OCI-LY7 (cell line): ENCODE measurements at regions not wholly inside any gene's neighbourhood (a gene's known extent, or its start where the extent isn't known, plus 50 kb on each side); places are given as distances from the start of the nearest gene placed in this dataset.

Source experiments
- EZH2phosphoT487 ChIP-seq: fragments of 200-600 bp; sonication (generic); IDR thresholded peaks from 2 replicates; pipeline ENCODE4 v1.6.1; 2018; ENCODE audit warnings: low read depth, borderline replicate concordance, mild to moderate bottlenecking, mixed run types, antibody characterized with exemption, low read length, moderate library complexity, mixed read lengths
- TF ChIP-seq, protein P1 (sequence below): fragments of 200-600 bp; sonication (generic); conservative IDR thresholded peaks from 2 replicates; pipeline ENCODE4 v1.5.1; 2014; ENCODE audit warnings: mild to moderate bottlenecking, antibody characterized with exemption, low read length, moderate library complexity, mixed read lengths

DNA sequence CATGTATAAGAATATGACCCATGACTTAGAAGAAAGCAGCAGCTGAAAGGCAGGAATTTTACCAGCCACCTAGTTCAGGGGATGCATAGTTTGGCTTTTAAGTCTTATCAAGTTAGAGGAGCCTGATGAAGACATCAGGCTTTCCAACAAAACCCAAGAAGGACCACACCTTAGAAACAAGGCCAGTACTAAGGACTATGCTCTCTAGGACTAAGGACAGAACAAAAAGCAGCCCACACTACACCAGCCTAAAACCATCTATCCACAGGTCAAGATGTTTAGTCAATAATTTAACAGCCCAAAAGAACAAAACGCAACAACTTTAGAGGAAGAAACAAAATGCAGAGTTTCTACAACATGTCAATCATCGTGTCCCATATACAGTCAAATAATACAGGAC lies 408.9 kb upstream of the RGMB start:
- TF ChIP-seq, protein P1, sequence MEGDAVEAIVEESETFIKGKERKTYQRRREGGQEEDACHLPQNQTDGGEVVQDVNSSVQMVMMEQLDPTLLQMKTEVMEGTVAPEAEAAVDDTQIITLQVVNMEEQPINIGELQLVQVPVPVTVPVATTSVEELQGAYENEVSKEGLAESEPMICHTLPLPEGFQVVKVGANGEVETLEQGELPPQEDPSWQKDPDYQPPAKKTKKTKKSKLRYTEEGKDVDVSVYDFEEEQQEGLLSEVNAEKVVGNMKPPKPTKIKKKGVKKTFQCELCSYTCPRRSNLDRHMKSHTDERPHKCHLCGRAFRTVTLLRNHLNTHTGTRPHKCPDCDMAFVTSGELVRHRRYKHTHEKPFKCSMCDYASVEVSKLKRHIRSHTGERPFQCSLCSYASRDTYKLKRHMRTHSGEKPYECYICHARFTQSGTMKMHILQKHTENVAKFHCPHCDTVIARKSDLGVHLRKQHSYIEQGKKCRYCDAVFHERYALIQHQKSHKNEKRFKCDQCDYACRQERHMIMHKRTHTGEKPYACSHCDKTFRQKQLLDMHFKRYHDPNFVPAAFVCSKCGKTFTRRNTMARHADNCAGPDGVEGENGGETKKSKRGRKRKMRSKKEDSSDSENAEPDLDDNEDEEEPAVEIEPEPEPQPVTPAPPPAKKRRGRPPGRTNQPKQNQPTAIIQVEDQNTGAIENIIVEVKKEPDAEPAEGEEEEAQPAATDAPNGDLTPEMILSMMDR: no peak
- no peak for TF ChIP-seq EZH2phosphoT487
